Activated gamma-delta T cell treated with Interleukin-2 at 50 U/mL for 16 hours (primary cell): ENCODE measurements at regions not wholly inside any gene's neighbourhood (a gene's known extent, or its start where the extent isn't known, plus 50 kb on each side); places are given as distances from the start of the nearest gene placed in this dataset.
"Not testable (repeated sequence)": the region's sequence is repeated elsewhere in the genome, so short reads cannot be mapped to it uniquely, and the experiment has no call there.

Experiments used
- DNase-seq: peaks from one replicate; pipeline ENCODE4 v3.0.0-alpha.2; 2020

- not testable (repeated sequence) for DNase-seq
Observed at GRCh38 chr6:105686793-105687192, 283.9 kb upstream of the PREP start.

GRCh38 chr6:105681061-105681460, 278.2 kb upstream of the PREP start:
- no peak for DNase-seq

- DNase-seq = no peak
Observed at GRCh38 chr6:105680131-105680530, 277.2 kb upstream of the PREP start.

- DNase-seq = no peak
Observed at GRCh38 chr6:105678516-105678915, 275.6 kb upstream of the PREP start.

GRCh38 chr6:105677671-105678475, 275.0 kb upstream of the PREP start:
- no peak for DNase-seq

GRCh38 chr6:105676857-105677256, 274.0 kb upstream of the PREP start:
- no peak for DNase-seq

GRCh38 chr6:105675715-105676397, 273.0 kb upstream of the PREP start:
- no peak for DNase-seq

GRCh38 chr6:105672856-105673538, 270.1 kb upstream of the PREP start:
- DNase-seq = not testable (repeated sequence)

- no peak for DNase-seq
Observed at GRCh38 chr6:105669232-105669631, 266.4 kb upstream of the PREP start.

- DNase-seq = no peak
Observed at GRCh38 chr6:105667056-105667455, 264.2 kb upstream of the PREP start.

- no peak for DNase-seq
Observed at GRCh38 chr6:105664931-105665330, 262.0 kb upstream of the PREP start.

- no peak for DNase-seq
Observed at GRCh38 chr6:105651969-105652368, 249.1 kb upstream of the PREP start.

- no peak for DNase-seq
Observed at GRCh38 chr6:105650347-105650746, 247.5 kb upstream of the PREP start.

- DNase-seq = no peak
Observed at GRCh38 chr6:105649192-105649591, 246.3 kb upstream of the PREP start.

- DNase-seq = peak; percentile 23
Observed at GRCh38 chr6:105648276-105648675, 245.4 kb upstream of the PREP start.

- peak; percentile 20 for DNase-seq
Observed at GRCh38 chr6:105646391-105646867, 243.5 kb upstream of the PREP start.

- DNase-seq = no peak
Observed at GRCh38 chr6:105645958-105646357, 243.1 kb upstream of the PREP start.

GRCh38 chr6:105645156-105645555, 242.3 kb upstream of the PREP start:
- DNase-seq = no peak

- no peak for DNase-seq
Observed at GRCh38 chr6:105644691-105645090, 241.8 kb upstream of the PREP start.

GRCh38 chr6:105644073-105644489, 241.2 kb upstream of the PREP start:
- DNase-seq = no peak

GRCh38 chr6:105642708-105643107, 239.8 kb upstream of the PREP start:
- no peak for DNase-seq

GRCh38 chr6:105641504-105641903, 238.6 kb upstream of the PREP start:
- no peak for DNase-seq

GRCh38 chr6:105639124-105639523, 236.2 kb upstream of the PREP start:
- no peak for DNase-seq

- DNase-seq = no peak
Observed at GRCh38 chr6:105633814-105634213, 230.9 kb upstream of the PREP start.
